Gastrocnemius medialis (tissue), 4 donors: ENCODE measurements at regions not wholly inside any gene's neighbourhood (a gene's known extent, or its start where the extent isn't known, plus 50 kb on each side); places are given as distances from the start of the nearest gene placed in this dataset.

Source experiments
- POLR2A ChIP-seq, 2 donors: fragments of 450-650 bp; IDR thresholded peaks; one replicate each; pipeline ENCODE4 v1.6.1; 2017; ENCODE audit warnings: antibody characterized with exemption in 2 of 2, mild to moderate bottlenecking in 2 of 2, moderate library complexity in 2 of 2
- TF ChIP-seq, protein P1 (sequence below), 5 experiments: fragments of 450-650 bp in 3 of 5; fragments of 200-600 bp in 2 of 5; sonication (generic) in 2 of 5; IDR thresholded peaks in 4 of 5; conservative IDR thresholded peaks in 1 of 5; 1 replicate in 4 of 5; 2 replicates in 1 of 5; pipeline ENCODE4 v1.5.1; 2016 to 2019; ENCODE audit warnings: antibody characterized with exemption in 5 of 5, mild to moderate bottlenecking in 3 of 5, moderate library complexity in 3 of 5

DNA sequence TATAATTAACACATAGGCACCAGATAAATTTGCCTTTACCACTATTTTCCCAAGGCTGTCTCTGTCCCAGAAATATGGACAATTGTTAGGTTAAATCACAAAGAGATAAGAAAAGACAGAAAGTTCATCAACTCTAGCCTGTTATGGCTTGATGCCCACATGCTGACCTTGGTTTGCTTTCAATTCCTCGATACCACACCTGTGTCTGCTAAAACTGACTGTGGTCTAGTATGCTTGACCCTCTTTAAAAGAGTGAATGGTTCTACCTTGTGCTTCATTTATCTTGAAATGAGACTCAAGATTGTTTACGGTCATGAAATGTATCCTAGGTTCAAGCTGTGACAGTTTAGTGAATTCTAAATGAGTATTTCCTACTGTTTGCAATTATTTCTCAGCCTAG is 909.0 kb upstream of the LRRTM1 start:
- TF ChIP-seq, protein P1, sequence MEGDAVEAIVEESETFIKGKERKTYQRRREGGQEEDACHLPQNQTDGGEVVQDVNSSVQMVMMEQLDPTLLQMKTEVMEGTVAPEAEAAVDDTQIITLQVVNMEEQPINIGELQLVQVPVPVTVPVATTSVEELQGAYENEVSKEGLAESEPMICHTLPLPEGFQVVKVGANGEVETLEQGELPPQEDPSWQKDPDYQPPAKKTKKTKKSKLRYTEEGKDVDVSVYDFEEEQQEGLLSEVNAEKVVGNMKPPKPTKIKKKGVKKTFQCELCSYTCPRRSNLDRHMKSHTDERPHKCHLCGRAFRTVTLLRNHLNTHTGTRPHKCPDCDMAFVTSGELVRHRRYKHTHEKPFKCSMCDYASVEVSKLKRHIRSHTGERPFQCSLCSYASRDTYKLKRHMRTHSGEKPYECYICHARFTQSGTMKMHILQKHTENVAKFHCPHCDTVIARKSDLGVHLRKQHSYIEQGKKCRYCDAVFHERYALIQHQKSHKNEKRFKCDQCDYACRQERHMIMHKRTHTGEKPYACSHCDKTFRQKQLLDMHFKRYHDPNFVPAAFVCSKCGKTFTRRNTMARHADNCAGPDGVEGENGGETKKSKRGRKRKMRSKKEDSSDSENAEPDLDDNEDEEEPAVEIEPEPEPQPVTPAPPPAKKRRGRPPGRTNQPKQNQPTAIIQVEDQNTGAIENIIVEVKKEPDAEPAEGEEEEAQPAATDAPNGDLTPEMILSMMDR (IDR thresholded peaks at IDR 0.05 in 4 of 5, conservative IDR thresholded peaks at IDR 0.05 in 1 of 5) = no peak
- TF ChIP-seq POLR2A (IDR thresholded peaks at IDR 0.05) = no peak
